Liver (tissue), 8 donors: ENCODE measurements at regions not wholly inside any gene's neighbourhood (a gene's known extent, or its start where the extent isn't known, plus 50 kb on each side); places are given as distances from the start of the nearest gene placed in this dataset.

ENCODE experiments used
- DNase-seq: peaks from one replicate; pipeline ENCODE4 v3.0.0-alpha.2; 2017; ENCODE audit warnings: low spot score
- H3K27ac ChIP-seq, 2 donors: one replicate each; pipeline ENCODE4 v1.7.0; 2013; ENCODE audit warnings: inconsistent platforms in 2 of 2, low read length in 2 of 2, control low read depth in 1 of 2, low read depth in 1 of 2, mild to moderate bottlenecking in 1 of 2
- H3K27me3 ChIP-seq, 4 donors: one replicate each; pipeline versions ENCODE4 v1.6.1 to v1.7.0; 2013; ENCODE audit warnings: low read length in 3 of 4, inconsistent platforms in 1 of 4, mild to moderate bottlenecking in 1 of 4, moderate library complexity in 1 of 4; ENCODE audit not compliant: control insufficient read depth in 4 of 4, insufficient read depth in 4 of 4
- H3K36me3 ChIP-seq, 4 donors: one replicate each; pipeline versions ENCODE4 v1.6.1 to v1.7.0; 2013; ENCODE audit warnings: low read length in 3 of 4, mild to moderate bottlenecking in 3 of 4, low read depth in 1 of 4, moderate library complexity in 1 of 4; ENCODE audit not compliant: control insufficient read depth in 4 of 4, insufficient read depth in 3 of 4
- H3K4me1 ChIP-seq, 4 donors: one replicate each; pipeline versions ENCODE4 v1.6.1 to v1.7.0; 2013; ENCODE audit warnings: low read length in 3 of 4, mild to moderate bottlenecking in 3 of 4, moderate library complexity in 1 of 4; ENCODE audit not compliant: control insufficient read depth in 4 of 4, insufficient read depth in 4 of 4
- H3K4me3 ChIP-seq, 3 donors: one replicate each; pipeline versions ENCODE4 v1.6.1 to v1.7.0; 2013; ENCODE audit warnings: low read length in 3 of 3, control low read depth in 1 of 3, low read depth in 1 of 3, mild to moderate bottlenecking in 1 of 3
- H3K9ac ChIP-seq, 2 donors: one replicate each; pipeline ENCODE4 v1.7.0; 2013; ENCODE audit warnings: low read length in 2 of 2, mild to moderate bottlenecking in 2 of 2, moderate library complexity in 2 of 2, control low read depth in 1 of 2, low read depth in 1 of 2
- H3K9me3 ChIP-seq, 4 donors: one replicate each; pipeline versions ENCODE4 v1.6.1 to v1.7.0; 2013; ENCODE audit warnings: low read length in 3 of 4; ENCODE audit not compliant: control insufficient read depth in 4 of 4
- ATF3 ChIP-seq: IDR thresholded peaks from 2 replicates; pipeline ENCODE4 v1.6.1; 2016; ENCODE audit warnings: antibody characterized with exemption
- CTCF ChIP-seq: fragments of 150-350 bp; IDR thresholded peaks from 2 replicates; pipeline ENCODE4 v1.5.1; 2017; ENCODE audit warnings: improper control_type of control experiment, low read depth, low read length; ENCODE audit not compliant: missing input control
- FOXA2 ChIP-seq: IDR thresholded peaks from 2 replicates; pipeline ENCODE4 v1.6.1; 2016; ENCODE audit warnings: antibody characterized with exemption
- GABPA ChIP-seq, 2 donors: IDR thresholded peaks in 1 of 2; conservative IDR thresholded peaks in 1 of 2; 2 replicates each; pipeline ENCODE4 v1.6.1; 2016; ENCODE audit warnings: antibody characterized with exemption in 2 of 2, mild to moderate bottlenecking in 1 of 2, moderate library complexity in 1 of 2
- HNF4A ChIP-seq, 2 donors: conservative IDR thresholded peaks; 2 replicates each; pipeline ENCODE4 v1.6.1; 2016; ENCODE audit warnings: antibody characterized with exemption in 2 of 2, mild to moderate bottlenecking in 2 of 2
- HNF4G ChIP-seq: IDR thresholded peaks from 2 replicates; pipeline ENCODE4 v1.6.1; 2016; ENCODE audit warnings: antibody characterized with exemption
- JUND ChIP-seq, 2 donors: IDR thresholded peaks; 2 replicates each; pipeline ENCODE4 v1.6.1; 2016; ENCODE audit warnings: antibody characterized with exemption in 2 of 2
- NR2F2 ChIP-seq: IDR thresholded peaks from 2 replicates; pipeline ENCODE4 v1.6.1; 2016; ENCODE audit warnings: antibody characterized with exemption
- REST ChIP-seq: IDR thresholded peaks from 2 replicates; pipeline ENCODE4 v1.6.1; 2016; ENCODE audit warnings: antibody characterized with exemption, mild to moderate bottlenecking
- RXRA ChIP-seq, 2 donors: IDR thresholded peaks; 2 replicates each; pipeline ENCODE4 v1.6.1; 2017 to 2018; ENCODE audit warnings: antibody characterized with exemption in 2 of 2, mild to moderate bottlenecking in 1 of 2
- SP1 ChIP-seq: IDR thresholded peaks from 2 replicates; pipeline ENCODE4 v1.6.1; 2018; ENCODE audit warnings: antibody characterized with exemption, mild to moderate bottlenecking
- TAF1 ChIP-seq: conservative IDR thresholded peaks from 2 replicates; pipeline ENCODE4 v1.6.1; 2016; ENCODE audit warnings: antibody characterized with exemption, mild to moderate bottlenecking
- YY1 ChIP-seq: IDR thresholded peaks from 2 replicates; pipeline ENCODE4 v1.6.1; 2016; ENCODE audit warnings: antibody characterized with exemption, mild to moderate bottlenecking
- ZBTB33 ChIP-seq: IDR thresholded peaks from 2 replicates; pipeline ENCODE4 v1.6.1; 2016; ENCODE audit warnings: antibody characterized with exemption
- WGBS: extraction: QIAGEN DNeasy Blood & Tissue Kit; methylation state at CpG from one replicate; pipeline ENCODE4 v1.1.7; 2013; 5-methylcytosine and 5-hydroxymethylcytosine counted together
- donor health status: healthy.
- donor health status: healthy.
- donor health status: healthy.
- donor health status: healthy.
- donor health status: healthy.

- Histone ChIP-seq H3K27ac (no peak overlapping the region), H3K4me1 (no peaks in the 10 kb centered on the region), H3K9ac (no peak overlapping the region), H3K9me3 (no peaks in the 10 kb centered on the region), H3K4me3 (no peak overlapping the region), H3K36me3 (no peaks in the 10 kb centered on the region), H3K27me3 (no peaks in the 10 kb centered on the region)
- WGBS = 52% methylated on average over 4 of the region's 4 CpGs
- no peak for DNase-seq
- TF ChIP-seq TAF1 = no peak
- TF ChIP-seq GABPA (IDR thresholded peaks at IDR 0.05 in 1 of 2, conservative IDR thresholded peaks at IDR 0.05 in 1 of 2) = no peak
- TF ChIP-seq JUND (IDR thresholded peaks at IDR 0.05) = no peak
- no peak for TF ChIP-seq RXRA (IDR thresholded peaks at IDR 0.05)
- TF ChIP-seq NR2F2 = no peak
- no peak for TF ChIP-seq FOXA2
- TF ChIP-seq ZBTB33 = no peak
- no peak for TF ChIP-seq YY1
- no peak for TF ChIP-seq HNF4G
- TF ChIP-seq REST = no peak
- no peak for TF ChIP-seq SP1
Measured at GRCh38 chr3:165613014-165613413, 224.2 kb downstream of the BCHE start.

GRCh38 chr3:165607221-165607620 lies 230.0 kb downstream of the BCHE start:
- Histone ChIP-seq H3K27me3 (no peaks in the 10 kb centered on the region), H3K4me3 (no peak overlapping the region), H3K27ac (no peak overlapping the region), H3K36me3 (no peaks in the 10 kb centered on the region), H3K4me1 (no peaks in the 10 kb centered on the region), H3K9ac (no peak overlapping the region), H3K9me3 (no peaks in the 10 kb centered on the region)
- DNase-seq = no peak
- TF ChIP-seq CTCF = no peak
- no peak for TF ChIP-seq FOXA2
- TF ChIP-seq HNF4G = no peak
- no peak for TF ChIP-seq GABPA (IDR thresholded peaks at IDR 0.05 in 1 of 2, conservative IDR thresholded peaks at IDR 0.05 in 1 of 2)
- no peak for TF ChIP-seq RXRA (IDR thresholded peaks at IDR 0.05)
- TF ChIP-seq TAF1 = no peak
- TF ChIP-seq SP1 = no peak
- TF ChIP-seq NR2F2 = no peak
- TF ChIP-seq HNF4A (conservative IDR thresholded peaks at IDR 0.05) = no peak
- TF ChIP-seq ATF3 = no peak
- TF ChIP-seq REST = no peak
- no peak for TF ChIP-seq ZBTB33
